Fibroblast of gingiva (primary cell): ENCODE measurements at regions not wholly inside any gene's neighbourhood (a gene's known extent, or its start where the extent isn't known, plus 50 kb on each side); places are given as distances from the start of the nearest gene placed in this dataset.
A peak's percentile ranks its signal among the peaks of the same experiment; 100 is the strongest.

Experiments
- DNase-seq: peaks from one replicate; pipeline ENCODE4 v3.0.0-alpha.2; 2011; ENCODE audit warnings: low read depth

GRCh38 chr2:20110876-20111275, 59.4 kb upstream of the LAPTM4A start:
- DNase-seq, result no peak

GRCh38 chr2:20110383-20110782, 59.0 kb upstream of the LAPTM4A start:
- no peak for DNase-seq

- DNase-seq, result peak; percentile 45
Measured at GRCh38 chr2:20108655-20109396, 57.4 kb upstream of the LAPTM4A start.

GRCh38 chr2:20107776-20108175, 56.3 kb upstream of the LAPTM4A start:
- DNase-seq, result no peak

GRCh38 chr2:20107352-20107751, 55.9 kb upstream of the LAPTM4A start:
- DNase-seq, result no peak

- no peak for DNase-seq
Measured at GRCh38 chr2:20106746-20107145, 55.3 kb upstream of the LAPTM4A start.

DNA sequence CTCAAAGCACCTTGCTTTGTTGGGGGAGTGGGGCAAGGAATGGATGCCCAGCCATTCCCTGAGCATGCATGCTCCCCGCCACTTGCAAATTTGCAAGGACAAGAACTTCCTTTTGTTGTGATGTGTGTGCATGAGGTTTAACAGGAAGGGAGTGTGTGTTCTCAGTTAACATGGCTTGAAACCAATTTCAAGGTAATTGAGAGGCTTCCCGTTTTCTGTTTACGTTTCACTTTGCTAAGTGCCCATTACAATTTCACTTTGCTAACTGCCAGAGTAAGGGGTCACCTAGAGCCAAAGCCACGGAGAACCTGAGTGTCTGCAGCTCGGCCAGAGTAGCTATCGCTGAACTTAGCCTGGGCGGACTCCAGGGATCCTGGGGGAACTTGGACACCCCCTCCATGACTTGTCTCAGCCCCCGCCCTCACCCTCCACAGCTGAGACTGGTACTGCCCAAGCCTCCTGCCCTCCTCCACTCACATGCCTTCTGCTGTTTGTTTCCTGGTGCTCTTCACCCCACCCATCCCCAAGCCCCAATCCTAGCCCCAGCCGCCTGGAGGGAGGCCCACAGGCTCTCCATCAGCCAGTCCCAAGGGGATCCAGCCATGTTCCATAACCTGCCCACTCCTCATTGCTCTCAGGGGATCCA, 53.6 kb upstream of the LAPTM4A start:
- no peak for DNase-seq

DNA sequence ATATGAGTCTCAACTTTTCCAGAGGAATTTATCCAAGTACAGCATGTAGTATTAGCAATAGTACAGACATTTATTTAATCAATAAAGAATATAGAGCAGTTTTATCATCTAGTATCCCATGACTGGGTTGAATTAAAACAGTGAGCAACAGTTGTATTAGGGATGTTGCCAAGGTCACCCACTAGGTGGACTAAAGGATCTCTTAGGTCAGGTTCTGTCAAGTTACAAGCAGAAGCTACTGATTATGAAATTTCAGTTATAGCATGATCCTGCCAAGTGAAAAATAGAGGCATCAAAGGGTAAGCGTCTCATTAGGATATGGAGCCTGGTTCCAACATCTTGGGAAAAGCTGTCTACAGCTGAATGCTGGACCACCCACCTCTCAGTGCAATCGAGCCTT, 52.1 kb upstream of the LAPTM4A start:
- DNase-seq, result peak; percentile 14
